Prostate gland (tissue), 2 donors: ENCODE measurements at regions not wholly inside any gene's neighbourhood (a gene's known extent, or its start where the extent isn't known, plus 50 kb on each side); places are given as distances from the start of the nearest gene placed in this dataset.

Source experiments
- DNase-seq: peaks from one replicate; pipeline ENCODE4 v3.0.0-alpha.2; 2019; ENCODE audit warnings: low spot score
- H3K27ac ChIP-seq, 2 donors: fragments of 200-600 bp; sonication (generic); 2 replicates each; pipeline ENCODE4 v1.5.1; 2017 to 2019
- H3K27me3 ChIP-seq: fragments of 200-600 bp; sonication (generic); replicated peaks from 2 replicates; pipeline ENCODE4 v1.5.1; 2019; ENCODE audit not compliant: insufficient read depth
- H3K36me3 ChIP-seq, 2 donors: fragments of 200-600 bp; sonication (generic); 1 replicate in 1 of 2; 2 replicates in 1 of 2; pipeline versions ENCODE4 v1.5.1 to v1.8.1; 2017 to 2019
- H3K4me1 ChIP-seq: fragments of 200-600 bp; sonication (generic); replicated peaks from 2 replicates; pipeline ENCODE4 v1.5.1; 2019
- H3K4me3 ChIP-seq, 2 donors: fragments of 200-600 bp; sonication (generic); 2 replicates each; pipeline ENCODE4 v1.5.1; 2017 to 2019
- H3K9me3 ChIP-seq: fragments of 200-600 bp; sonication (generic); 2 replicates; pipeline ENCODE4 v1.5.1; 2017
- POLR2A ChIP-seq: fragments of 450-650 bp; IDR thresholded peaks from one replicate; pipeline ENCODE4 v1.6.1; 2016; ENCODE audit warnings: antibody characterized with exemption, mild to moderate bottlenecking
- POLR2AphosphoS5 ChIP-seq: sonication (generic); formaldehyde crosslinking; IDR thresholded peaks from one replicate; pipeline ENCODE4 v1.6.1; 2017; ENCODE audit warnings: antibody characterized with exemption
- WGBS: methylation state at CpG from one replicate; pipeline ENCODE4 v1.1.5; 2018; 5-methylcytosine and 5-hydroxymethylcytosine counted together
- intact Hi-C: fragments of 100-400 bp; cut with DNase I; formaldehyde crosslinking; loops from one replicate; pipeline ENCODE4 v1.14.2; 2022
- TF ChIP-seq, protein P1 (sequence below), 4 experiments: fragments of 200-600 bp in 2 of 4; fragments of 450-650 bp in 2 of 4; sonication (generic) in 2 of 4; IDR thresholded peaks; 1 replicate in 3 of 4; 2 replicates in 1 of 4; pipeline ENCODE4 v1.5.1; 2016 to 2019; ENCODE audit warnings: antibody characterized with exemption in 4 of 4, mild to moderate bottlenecking in 2 of 4, moderate library complexity in 2 of 4

DNA sequence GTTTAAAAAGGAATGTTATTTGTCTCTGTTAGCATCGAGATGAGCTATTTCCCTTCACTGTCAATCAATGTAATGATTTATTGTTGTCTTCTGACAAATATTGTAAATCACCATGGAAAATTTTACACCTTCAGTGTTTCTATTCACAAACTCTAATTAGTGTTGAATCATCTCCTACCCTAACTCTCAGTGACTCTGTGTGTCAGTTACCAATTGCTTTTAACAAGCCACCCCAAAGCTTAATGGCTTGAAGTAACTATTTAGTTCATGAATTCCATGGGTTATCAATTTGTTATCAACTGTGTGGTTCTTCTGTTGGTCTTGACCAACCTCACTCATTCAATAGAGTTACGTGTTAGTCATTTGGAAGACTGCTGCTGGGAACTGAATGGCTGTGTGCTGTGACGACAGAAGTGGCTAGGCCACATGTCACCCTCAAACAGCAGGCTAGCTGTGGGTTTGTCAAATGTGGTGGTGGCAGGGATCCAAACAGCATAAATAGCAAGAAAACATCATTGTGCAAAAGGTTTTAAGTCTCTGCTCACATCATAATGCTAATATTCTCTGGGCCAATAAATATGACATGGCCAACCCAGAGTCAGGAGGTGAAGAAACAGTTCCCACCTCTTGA is 910.8 kb upstream of the CDH2 start:
- no peaks in the 10 kb centered on the region for H3K27me3 ChIP-seq
- no peaks in the 10 kb centered on the region for H3K36me3 ChIP-seq
- no peak for DNase-seq
- intact Hi-C loops: no loop called here
- TF ChIP-seq POLR2A (no peak), POLR2AphosphoS5 (no peak)
- TF ChIP-seq, protein P1, sequence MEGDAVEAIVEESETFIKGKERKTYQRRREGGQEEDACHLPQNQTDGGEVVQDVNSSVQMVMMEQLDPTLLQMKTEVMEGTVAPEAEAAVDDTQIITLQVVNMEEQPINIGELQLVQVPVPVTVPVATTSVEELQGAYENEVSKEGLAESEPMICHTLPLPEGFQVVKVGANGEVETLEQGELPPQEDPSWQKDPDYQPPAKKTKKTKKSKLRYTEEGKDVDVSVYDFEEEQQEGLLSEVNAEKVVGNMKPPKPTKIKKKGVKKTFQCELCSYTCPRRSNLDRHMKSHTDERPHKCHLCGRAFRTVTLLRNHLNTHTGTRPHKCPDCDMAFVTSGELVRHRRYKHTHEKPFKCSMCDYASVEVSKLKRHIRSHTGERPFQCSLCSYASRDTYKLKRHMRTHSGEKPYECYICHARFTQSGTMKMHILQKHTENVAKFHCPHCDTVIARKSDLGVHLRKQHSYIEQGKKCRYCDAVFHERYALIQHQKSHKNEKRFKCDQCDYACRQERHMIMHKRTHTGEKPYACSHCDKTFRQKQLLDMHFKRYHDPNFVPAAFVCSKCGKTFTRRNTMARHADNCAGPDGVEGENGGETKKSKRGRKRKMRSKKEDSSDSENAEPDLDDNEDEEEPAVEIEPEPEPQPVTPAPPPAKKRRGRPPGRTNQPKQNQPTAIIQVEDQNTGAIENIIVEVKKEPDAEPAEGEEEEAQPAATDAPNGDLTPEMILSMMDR (IDR thresholded peaks at IDR 0.05): no peak
- no peak overlapping the region for H3K27ac ChIP-seq
- H3K9me3 ChIP-seq: no peaks in the 10 kb centered on the region
- WGBS: 70% methylated on average over 3 of the region's 3 CpGs
- H3K4me1 ChIP-seq: no peaks in the 10 kb centered on the region
- no peak overlapping the region for H3K4me3 ChIP-seq

DNA sequence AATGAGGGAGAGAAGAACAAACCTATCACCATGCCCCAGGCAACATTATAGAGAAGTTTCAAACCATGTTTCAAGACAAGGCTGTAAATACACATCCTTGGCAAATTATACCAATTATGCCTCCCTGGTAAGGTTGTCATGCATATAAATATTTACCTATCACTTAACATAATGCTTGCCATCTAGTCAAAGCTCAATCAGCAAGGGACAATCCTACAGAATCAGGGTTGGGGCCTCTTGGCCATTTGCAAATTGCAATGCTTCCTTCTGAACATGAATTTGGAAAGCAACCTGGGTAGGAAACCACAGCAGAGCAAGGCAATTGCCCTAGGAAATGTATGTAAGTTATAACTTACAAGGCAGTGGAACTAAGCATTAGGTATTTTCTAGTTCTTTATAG is 907.2 kb upstream of the CDH2 start:
- intact Hi-C loops: no loop called here
- no peak for DNase-seq

DNA sequence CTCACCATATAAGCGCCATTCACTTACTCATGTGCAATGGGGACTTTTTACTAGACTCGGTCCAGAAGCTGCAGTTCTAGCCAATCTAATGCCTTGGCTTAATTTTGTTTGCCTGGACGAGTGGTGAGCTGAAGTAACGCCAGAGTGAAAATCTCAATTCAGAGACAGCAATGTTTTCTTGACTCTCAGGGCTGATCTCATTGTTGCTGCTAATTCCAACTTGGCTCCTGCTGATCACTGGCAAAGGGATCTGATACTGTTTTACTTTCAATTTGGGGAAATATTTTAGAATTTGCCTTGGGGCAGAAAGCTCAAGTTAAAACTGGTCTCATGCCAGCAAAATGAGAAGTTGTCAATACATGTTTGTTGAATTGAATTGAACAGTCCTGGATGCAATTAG is 906.6 kb upstream of the CDH2 start:
- no peaks in the 10 kb centered on the region for H3K9me3 ChIP-seq
- intact Hi-C loops: no loop called here
- no peak overlapping the region for H3K27ac ChIP-seq
- no peaks in the 10 kb centered on the region for H3K36me3 ChIP-seq
- H3K27me3 ChIP-seq: no peaks in the 10 kb centered on the region
- H3K4me3 ChIP-seq: no peak overlapping the region
- TF ChIP-seq POLR2AphosphoS5: no peak
- TF ChIP-seq, protein P1 (IDR thresholded peaks at IDR 0.05): no peak
- TF ChIP-seq POLR2A: no peak
- DNase-seq: no peak
- WGBS: 48% methylated on average over 4 of the region's 4 CpGs
- H3K4me1 ChIP-seq: no peaks in the 10 kb centered on the region

More for the DNA sequence above, 907.2 kb upstream of the CDH2 start:
- no peak overlapping the region for H3K27ac ChIP-seq
- no peaks in the 10 kb centered on the region for H3K27me3 ChIP-seq
- H3K4me1 ChIP-seq: no peaks in the 10 kb centered on the region
- H3K9me3 ChIP-seq: no peaks in the 10 kb centered on the region
- H3K4me3 ChIP-seq: no peak overlapping the region
- no peaks in the 10 kb centered on the region for H3K36me3 ChIP-seq
- TF ChIP-seq, protein P1 (IDR thresholded peaks at IDR 0.05): no peak
- TF ChIP-seq POLR2A: no peak
- TF ChIP-seq POLR2AphosphoS5: no peak

DNA sequence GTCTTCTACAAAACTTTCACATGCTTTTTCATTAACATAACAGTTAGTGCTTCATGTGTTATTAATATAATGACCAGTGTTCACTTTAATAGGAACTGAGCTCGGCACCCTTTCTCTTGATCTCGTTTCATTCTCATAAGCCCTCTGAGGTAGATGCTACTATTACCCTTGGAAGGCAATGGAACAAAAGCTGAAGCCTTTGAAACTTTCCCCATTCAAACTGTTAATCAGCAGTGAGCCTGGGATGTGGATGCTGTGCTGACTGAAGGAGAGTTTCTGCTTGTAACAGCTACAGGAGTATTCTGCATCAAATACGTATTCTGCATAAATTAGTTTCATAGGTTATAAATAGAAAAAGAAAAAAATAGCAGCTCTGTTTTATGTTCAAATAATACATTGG is 904.0 kb upstream of the CDH2 start:
- Histone ChIP-seq H3K9me3 (no peaks in the 10 kb centered on the region), H3K36me3 (no peaks in the 10 kb centered on the region), H3K27ac (no peak overlapping the region), H3K4me3 (no peak overlapping the region), H3K4me1 (no peaks in the 10 kb centered on the region), H3K27me3 (no peaks in the 10 kb centered on the region)
- no peak for TF ChIP-seq POLR2AphosphoS5
- TF ChIP-seq, protein P1 (IDR thresholded peaks at IDR 0.05): no peak
- TF ChIP-seq POLR2A: no peak
- intact Hi-C loops: no loop called here
- DNase-seq: no peak
- 73% methylated on average over 3 of the region's 3 CpGs for WGBS

DNA sequence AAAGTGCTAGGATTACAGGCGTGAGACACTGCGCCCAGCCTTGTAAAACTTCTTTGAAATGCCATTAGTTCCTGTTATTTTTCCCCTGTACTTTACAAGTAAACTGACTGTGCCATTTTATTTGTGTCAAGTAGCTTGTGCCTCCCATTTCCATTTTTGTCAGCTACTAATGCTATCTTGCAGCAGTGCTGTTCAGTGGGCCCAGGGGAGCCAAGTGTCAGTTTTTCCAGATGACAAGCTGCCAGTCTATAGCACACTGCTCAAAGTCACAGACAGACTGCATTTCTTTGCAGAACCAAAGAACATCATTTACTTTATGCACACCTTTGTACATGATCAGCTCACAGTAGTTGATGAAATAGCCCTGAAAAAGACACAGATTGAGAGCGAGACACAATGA is 901.3 kb upstream of the CDH2 start:
- Histone ChIP-seq H3K9me3 (no peaks in the 10 kb centered on the region), H3K27ac (no peak overlapping the region), H3K27me3 (no peaks in the 10 kb centered on the region), H3K4me3 (no peak overlapping the region), H3K4me1 (no peaks in the 10 kb centered on the region), H3K36me3 (no peaks in the 10 kb centered on the region)
- intact Hi-C loops: no loop called here
- WGBS: 41% methylated on average over 3 of the region's 3 CpGs
- no peak for TF ChIP-seq POLR2AphosphoS5
- TF ChIP-seq POLR2A: no peak
- TF ChIP-seq, protein P1 (IDR thresholded peaks at IDR 0.05): no peak
- no peak for DNase-seq
